Liver (tissue), 7 donors: ENCODE measurements at regions not wholly inside any gene's neighbourhood (a gene's known extent, or its start where the extent isn't known, plus 50 kb on each side); places are given as distances from the start of the nearest gene placed in this dataset.

Source experiments
- DNase-seq: peaks from one replicate; pipeline ENCODE4 v3.0.0-alpha.2; 2017; ENCODE audit warnings: low spot score
- H3K27ac ChIP-seq, 2 donors: one replicate each; pipeline ENCODE4 v1.7.0; 2013; ENCODE audit warnings: inconsistent platforms in 2 of 2, low read length in 2 of 2, control low read depth in 1 of 2, low read depth in 1 of 2, mild to moderate bottlenecking in 1 of 2
- H3K27me3 ChIP-seq, 4 donors: one replicate each; pipeline versions ENCODE4 v1.6.1 to v1.7.0; 2013; ENCODE audit warnings: low read length in 3 of 4, inconsistent platforms in 1 of 4, mild to moderate bottlenecking in 1 of 4, moderate library complexity in 1 of 4; ENCODE audit not compliant: control insufficient read depth in 4 of 4, insufficient read depth in 4 of 4
- H3K36me3 ChIP-seq, 4 donors: one replicate each; pipeline versions ENCODE4 v1.6.1 to v1.7.0; 2013; ENCODE audit warnings: low read length in 3 of 4, mild to moderate bottlenecking in 3 of 4, low read depth in 1 of 4, moderate library complexity in 1 of 4; ENCODE audit not compliant: control insufficient read depth in 4 of 4, insufficient read depth in 3 of 4
- H3K4me1 ChIP-seq, 4 donors: one replicate each; pipeline versions ENCODE4 v1.6.1 to v1.7.0; 2013; ENCODE audit warnings: low read length in 3 of 4, mild to moderate bottlenecking in 3 of 4, moderate library complexity in 1 of 4; ENCODE audit not compliant: control insufficient read depth in 4 of 4, insufficient read depth in 4 of 4
- H3K4me3 ChIP-seq, 3 donors: one replicate each; pipeline versions ENCODE4 v1.6.1 to v1.7.0; 2013; ENCODE audit warnings: low read length in 3 of 3, control low read depth in 1 of 3, low read depth in 1 of 3, mild to moderate bottlenecking in 1 of 3
- H3K9ac ChIP-seq, 2 donors: one replicate each; pipeline ENCODE4 v1.7.0; 2013; ENCODE audit warnings: low read length in 2 of 2, mild to moderate bottlenecking in 2 of 2, moderate library complexity in 2 of 2, control low read depth in 1 of 2, low read depth in 1 of 2
- H3K9me3 ChIP-seq, 4 donors: one replicate each; pipeline versions ENCODE4 v1.6.1 to v1.7.0; 2013; ENCODE audit warnings: low read length in 3 of 4; ENCODE audit not compliant: control insufficient read depth in 4 of 4
- ATF3 ChIP-seq: IDR thresholded peaks from 2 replicates; pipeline ENCODE4 v1.6.1; 2016; ENCODE audit warnings: antibody characterized with exemption
- EGR1 ChIP-seq, 2 donors: IDR thresholded peaks; 2 replicates each; pipeline ENCODE4 v1.6.1; 2016 to 2018; ENCODE audit warnings: antibody characterized with exemption in 2 of 2, low read depth in 2 of 2
- FOXA2 ChIP-seq: IDR thresholded peaks from 2 replicates; pipeline ENCODE4 v1.6.1; 2016; ENCODE audit warnings: antibody characterized with exemption
- GABPA ChIP-seq, 2 donors: IDR thresholded peaks in 1 of 2; conservative IDR thresholded peaks in 1 of 2; 2 replicates each; pipeline ENCODE4 v1.6.1; 2016; ENCODE audit warnings: antibody characterized with exemption in 2 of 2, mild to moderate bottlenecking in 1 of 2, moderate library complexity in 1 of 2
- HNF4A ChIP-seq, 2 donors: conservative IDR thresholded peaks; 2 replicates each; pipeline ENCODE4 v1.6.1; 2016; ENCODE audit warnings: antibody characterized with exemption in 2 of 2, mild to moderate bottlenecking in 2 of 2
- HNF4G ChIP-seq: IDR thresholded peaks from 2 replicates; pipeline ENCODE4 v1.6.1; 2016; ENCODE audit warnings: antibody characterized with exemption
- NR2F2 ChIP-seq: IDR thresholded peaks from 2 replicates; pipeline ENCODE4 v1.6.1; 2016; ENCODE audit warnings: antibody characterized with exemption
- RAD21 ChIP-seq, 2 donors: IDR thresholded peaks; 2 replicates each; pipeline ENCODE4 v1.6.1; 2016; ENCODE audit warnings: antibody characterized with exemption in 2 of 2, mild to moderate bottlenecking in 2 of 2
- REST ChIP-seq: IDR thresholded peaks from 2 replicates; pipeline ENCODE4 v1.6.1; 2016; ENCODE audit warnings: antibody characterized with exemption, mild to moderate bottlenecking
- RXRA ChIP-seq, 2 donors: IDR thresholded peaks; 2 replicates each; pipeline ENCODE4 v1.6.1; 2017 to 2018; ENCODE audit warnings: antibody characterized with exemption in 2 of 2, mild to moderate bottlenecking in 1 of 2
- SP1 ChIP-seq: IDR thresholded peaks from 2 replicates; pipeline ENCODE4 v1.6.1; 2018; ENCODE audit warnings: antibody characterized with exemption, mild to moderate bottlenecking
- TAF1 ChIP-seq: conservative IDR thresholded peaks from 2 replicates; pipeline ENCODE4 v1.6.1; 2016; ENCODE audit warnings: antibody characterized with exemption, mild to moderate bottlenecking
- YY1 ChIP-seq: IDR thresholded peaks from 2 replicates; pipeline ENCODE4 v1.6.1; 2016; ENCODE audit warnings: antibody characterized with exemption, mild to moderate bottlenecking
- WGBS: extraction: QIAGEN DNeasy Blood & Tissue Kit; methylation state at CpG from one replicate; pipeline ENCODE4 v1.1.7; 2013; 5-methylcytosine and 5-hydroxymethylcytosine counted together
- TF ChIP-seq, protein P1 (sequence below): IDR thresholded peaks from 2 replicates; pipeline ENCODE4 v1.6.1; 2016; ENCODE audit warnings: antibody characterized with exemption
- TF ChIP-seq, protein P2 (sequence below): IDR thresholded peaks from 2 replicates; pipeline ENCODE4 v1.6.1; 2016; ENCODE audit warnings: antibody characterized with exemption
- donor health status: healthy.
- donor health status: healthy.
- donor health status: healthy.
- donor health status: healthy.

DNA sequence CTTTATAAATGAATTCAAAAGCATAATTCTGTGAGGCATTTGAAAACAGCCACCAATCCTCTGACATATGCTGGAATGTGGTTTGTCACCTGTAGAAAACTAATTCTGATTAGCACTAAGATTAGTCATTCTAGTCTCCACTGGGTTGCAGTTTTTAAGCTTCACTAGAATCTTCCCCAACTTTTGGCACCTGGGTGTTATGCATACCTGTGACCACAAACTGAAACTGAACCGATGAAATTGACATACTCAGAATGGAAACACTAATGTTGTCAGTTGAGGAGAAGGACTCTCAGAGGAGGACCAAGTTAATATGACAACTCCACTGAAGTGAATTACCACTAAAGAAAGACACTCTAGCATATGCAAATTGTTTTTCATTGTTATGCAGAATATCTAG, 285.8 kb upstream of the NEGR1 start:
- TF ChIP-seq, protein P1, sequence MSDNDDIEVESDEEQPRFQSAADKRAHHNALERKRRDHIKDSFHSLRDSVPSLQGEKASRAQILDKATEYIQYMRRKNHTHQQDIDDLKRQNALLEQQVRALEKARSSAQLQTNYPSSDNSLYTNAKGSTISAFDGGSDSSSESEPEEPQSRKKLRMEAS, result no peak
- TF ChIP-seq HNF4G (no peak), HNF4A (conservative IDR thresholded peaks at IDR 0.05) (no peak), GABPA (IDR thresholded peaks at IDR 0.05 in 1 of 2, conservative IDR thresholded peaks at IDR 0.05 in 1 of 2) (no peak), EGR1 (IDR thresholded peaks at IDR 0.05; ENCODE audit: low read depth in 2 of 2) (no peak), REST (no peak)
- WGBS, result 75% methylated on average over 1 of the region's 1 CpG
- no peak overlapping the region for H3K4me3 ChIP-seq
- no peaks in the 10 kb centered on the region for H3K27me3 ChIP-seq
- no peak for DNase-seq
- no peak overlapping the region for H3K27ac ChIP-seq
- H3K9me3 ChIP-seq, result no peaks in the 10 kb centered on the region
- no peak overlapping the region for H3K9ac ChIP-seq
- H3K36me3 ChIP-seq, result no peaks in the 10 kb centered on the region
- H3K4me1 ChIP-seq, result no peaks in the 10 kb centered on the region

GRCh38 chr1:72567521-72567920, 285.2 kb upstream of the NEGR1 start:
- DNase-seq, result no peak
- no peak overlapping the region for H3K9ac ChIP-seq
- TF ChIP-seq NR2F2, result no peak
- no peak for TF ChIP-seq YY1
- TF ChIP-seq HNF4A (conservative IDR thresholded peaks at IDR 0.05), result no peak
- TF ChIP-seq, protein P1, result no peak
- no peak for TF ChIP-seq EGR1 (IDR thresholded peaks at IDR 0.05; ENCODE audit: low read depth in 2 of 2)
- TF ChIP-seq ATF3, result no peak
- TF ChIP-seq, protein P2, sequence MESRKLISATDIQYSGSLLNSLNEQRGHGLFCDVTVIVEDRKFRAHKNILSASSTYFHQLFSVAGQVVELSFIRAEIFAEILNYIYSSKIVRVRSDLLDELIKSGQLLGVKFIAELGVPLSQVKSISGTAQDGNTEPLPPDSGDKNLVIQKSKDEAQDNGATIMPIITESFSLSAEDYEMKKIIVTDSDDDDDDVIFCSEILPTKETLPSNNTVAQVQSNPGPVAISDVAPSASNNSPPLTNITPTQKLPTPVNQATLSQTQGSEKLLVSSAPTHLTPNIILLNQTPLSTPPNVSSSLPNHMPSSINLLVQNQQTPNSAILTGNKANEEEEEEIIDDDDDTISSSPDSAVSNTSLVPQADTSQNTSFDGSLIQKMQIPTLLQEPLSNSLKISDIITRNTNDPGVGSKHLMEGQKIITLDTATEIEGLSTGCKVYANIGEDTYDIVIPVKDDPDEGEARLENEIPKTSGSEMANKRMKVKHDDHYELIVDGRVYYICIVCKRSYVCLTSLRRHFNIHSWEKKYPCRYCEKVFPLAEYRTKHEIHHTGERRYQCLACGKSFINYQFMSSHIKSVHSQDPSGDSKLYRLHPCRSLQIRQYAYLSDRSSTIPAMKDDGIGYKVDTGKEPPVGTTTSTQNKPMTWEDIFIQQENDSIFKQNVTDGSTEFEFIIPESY, result no peak
- TF ChIP-seq FOXA2, result no peak
- no peak for TF ChIP-seq GABPA (IDR thresholded peaks at IDR 0.05 in 1 of 2, conservative IDR thresholded peaks at IDR 0.05 in 1 of 2)
- no peak for TF ChIP-seq TAF1
- TF ChIP-seq RXRA (IDR thresholded peaks at IDR 0.05), result no peak
- TF ChIP-seq HNF4G, result no peak
- no peak for TF ChIP-seq SP1
- TF ChIP-seq REST, result no peak
- no peak for TF ChIP-seq RAD21 (IDR thresholded peaks at IDR 0.05)
- no peaks in the 10 kb centered on the region for H3K27me3 ChIP-seq
- no peaks in the 10 kb centered on the region for H3K9me3 ChIP-seq
- H3K36me3 ChIP-seq, result no peaks in the 10 kb centered on the region
- H3K4me1 ChIP-seq, result no peaks in the 10 kb centered on the region
- no peak overlapping the region for H3K27ac ChIP-seq
- H3K4me3 ChIP-seq, result no peak overlapping the region
